ENCODE measurements at regions not wholly inside any gene's neighbourhood (a gene's known extent, or its start where the extent isn't known, plus 50 kb on each side); places are given as distances from the start of the nearest gene placed in this dataset.

DNA sequence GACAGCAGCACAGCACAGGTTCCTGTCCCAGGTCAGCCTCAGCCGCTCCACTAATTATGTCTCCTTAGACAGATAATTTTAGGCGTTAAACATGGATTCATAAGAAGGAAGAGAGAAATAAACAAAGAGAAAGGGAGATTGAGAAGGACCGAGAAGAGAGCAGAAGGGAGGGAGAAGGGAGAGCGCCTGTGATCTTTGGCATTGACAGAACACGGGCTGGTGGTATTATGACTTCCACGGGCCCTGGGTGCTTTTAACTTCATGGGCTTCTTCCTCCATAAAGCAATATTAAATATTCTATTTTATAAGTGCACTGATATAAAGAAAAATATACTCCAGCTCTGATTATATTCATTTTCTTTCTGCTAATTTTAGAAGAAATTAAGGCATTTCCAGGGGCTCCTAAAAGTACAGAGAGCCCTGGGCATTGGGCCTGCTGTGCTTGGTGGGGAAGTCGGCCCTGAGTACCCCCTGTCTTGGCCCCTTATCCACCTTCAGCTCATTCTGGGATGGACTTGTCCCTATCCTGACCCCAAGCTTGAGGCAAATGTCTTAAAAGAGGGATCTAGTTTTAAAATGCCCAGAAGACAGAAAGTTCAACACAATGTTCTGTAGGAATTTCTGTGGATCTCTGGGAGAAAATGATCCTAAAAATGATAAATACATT is 135.3 kb downstream of the MEX3B start (continued):
- no peak for TF ChIP-seq RARB (CRISPR knock-in tag; IDR thresholded peaks at IDR 0.05)
- TF ChIP-seq, protein P1, sequence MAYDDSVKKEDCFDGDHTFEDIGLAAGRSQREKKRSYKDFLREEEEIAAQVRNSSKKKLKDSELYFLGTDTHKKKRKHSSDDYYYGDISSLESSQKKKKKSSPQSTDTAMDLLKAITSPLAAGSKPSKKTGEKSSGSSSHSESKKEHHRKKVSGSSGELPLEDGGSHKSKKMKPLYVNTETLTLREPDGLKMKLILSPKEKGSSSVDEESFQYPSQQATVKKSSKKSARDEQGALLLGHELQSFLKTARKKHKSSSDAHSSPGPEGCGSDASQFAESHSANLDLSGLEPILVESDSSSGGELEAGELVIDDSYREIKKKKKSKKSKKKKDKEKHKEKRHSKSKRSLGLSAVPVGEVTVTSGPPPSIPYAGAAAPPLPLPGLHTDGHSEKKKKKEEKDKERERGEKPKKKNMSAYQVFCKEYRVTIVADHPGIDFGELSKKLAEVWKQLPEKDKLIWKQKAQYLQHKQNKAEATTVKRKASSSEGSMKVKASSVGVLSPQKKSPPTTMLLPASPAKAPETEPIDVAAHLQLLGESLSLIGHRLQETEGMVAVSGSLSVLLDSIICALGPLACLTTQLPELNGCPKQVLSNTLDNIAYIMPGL (CRISPR knock-in tag; IDR thresholded peaks at IDR 0.05; ENCODE audit: borderline replicate concordance): no peak

DNA sequence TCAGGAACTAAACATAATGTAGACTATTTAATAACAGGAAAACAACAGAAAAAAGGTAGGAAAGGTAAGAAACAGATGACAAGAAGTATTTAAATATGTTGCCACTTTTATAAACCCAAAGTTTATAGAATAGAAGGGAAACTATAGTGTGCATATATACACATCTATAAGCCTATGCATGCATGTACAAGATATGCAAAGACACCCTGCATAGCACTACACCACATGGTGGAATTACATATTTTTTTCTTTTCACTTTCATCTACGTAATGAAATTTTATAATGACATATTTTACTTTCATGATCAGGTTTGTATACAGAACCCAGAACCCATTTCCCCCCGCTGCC is 136.8 kb downstream of the MEX3B start:
- ChIA-PET CTCF (no interaction called here), POLR2A (no interaction called here)
- FAIRE-seq (no peak), ATAC-seq (no peak), DNase-seq (ENCODE audit: low read depth in 1 of 2, low spot score in 1 of 2) (no peak)
- 15% methylated on average over 2 of the region's 2 CpGs for WGBS (ENCODE audit: missing lambda C conversion rate)
- TF ChIP-seq ESRRA (IDR thresholded peaks at IDR 0.05; ENCODE audit: borderline replicate concordance, low read length) (no peak), MAFK (IDR thresholded peaks at IDR 0.05; ENCODE audit: partially characterized antibody) (no peak), TFCP2L1 (CRISPR knock-in tag; IDR thresholded peaks at IDR 0.05) (no peak), POLR2A (IDR thresholded peaks at IDR 0.05; ENCODE audit: low read length) (no peak), CBX2 (IDR thresholded peaks at IDR 0.05; ENCODE audit: borderline replicate concordance, low read depth) (no peak), ZNF302 (CRISPR knock-in tag; IDR thresholded peaks at IDR 0.05) (no peak), PHF8 (IDR thresholded peaks at IDR 0.05; ENCODE audit: borderline replicate concordance, low read depth) (no peak)
- H3K4me1 ChIP-seq: no peaks in the 10 kb centered on the region
- no peak overlapping the region for H3K4me2 ChIP-seq
- no peaks in the 10 kb centered on the region for H3K9me3 ChIP-seq
- no peak overlapping the region for H3K27ac ChIP-seq
- no peak overlapping the region for H3K4me3 ChIP-seq

DNA sequence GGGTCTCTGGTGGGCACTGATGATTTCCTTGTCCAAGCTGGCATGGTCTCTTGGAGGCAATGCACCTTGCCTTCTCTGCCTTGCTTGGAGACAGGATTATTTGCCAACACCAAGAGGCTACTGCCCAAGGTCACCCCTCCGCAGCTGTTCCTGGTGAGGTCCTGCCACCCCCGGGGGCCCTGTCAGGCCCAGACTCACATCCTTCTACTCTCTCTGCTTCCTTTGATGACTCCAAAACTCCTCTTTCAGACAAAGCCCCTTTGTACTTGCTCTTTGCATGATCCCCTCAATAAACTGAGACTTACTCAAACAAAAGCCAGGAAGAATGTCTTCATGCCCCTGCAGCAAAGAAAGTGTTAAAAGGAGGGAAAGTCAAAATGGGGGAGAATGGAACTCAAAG is 137.7 kb downstream of the MEX3B start:
- no peak for ATAC-seq
- Histone ChIP-seq H3K27ac (no peak overlapping the region), H3K4me3 (no peak overlapping the region), H3K4me1 (no peaks in the 10 kb centered on the region), H3K9me3 (no peaks in the 10 kb centered on the region), H3K4me2 (no peak overlapping the region)
- no peak for TF ChIP-seq CEBPB (IDR thresholded peaks at IDR 0.05)
- no peak for TF ChIP-seq ZC3H11A (IDR thresholded peaks at IDR 0.05)
- TF ChIP-seq FOSL2 (IDR thresholded peaks at IDR 0.05): no peak
- no peak for TF ChIP-seq FOSL2 (CRISPR knock-in tag; IDR thresholded peaks at IDR 0.05)
- TF ChIP-seq, protein P2, sequence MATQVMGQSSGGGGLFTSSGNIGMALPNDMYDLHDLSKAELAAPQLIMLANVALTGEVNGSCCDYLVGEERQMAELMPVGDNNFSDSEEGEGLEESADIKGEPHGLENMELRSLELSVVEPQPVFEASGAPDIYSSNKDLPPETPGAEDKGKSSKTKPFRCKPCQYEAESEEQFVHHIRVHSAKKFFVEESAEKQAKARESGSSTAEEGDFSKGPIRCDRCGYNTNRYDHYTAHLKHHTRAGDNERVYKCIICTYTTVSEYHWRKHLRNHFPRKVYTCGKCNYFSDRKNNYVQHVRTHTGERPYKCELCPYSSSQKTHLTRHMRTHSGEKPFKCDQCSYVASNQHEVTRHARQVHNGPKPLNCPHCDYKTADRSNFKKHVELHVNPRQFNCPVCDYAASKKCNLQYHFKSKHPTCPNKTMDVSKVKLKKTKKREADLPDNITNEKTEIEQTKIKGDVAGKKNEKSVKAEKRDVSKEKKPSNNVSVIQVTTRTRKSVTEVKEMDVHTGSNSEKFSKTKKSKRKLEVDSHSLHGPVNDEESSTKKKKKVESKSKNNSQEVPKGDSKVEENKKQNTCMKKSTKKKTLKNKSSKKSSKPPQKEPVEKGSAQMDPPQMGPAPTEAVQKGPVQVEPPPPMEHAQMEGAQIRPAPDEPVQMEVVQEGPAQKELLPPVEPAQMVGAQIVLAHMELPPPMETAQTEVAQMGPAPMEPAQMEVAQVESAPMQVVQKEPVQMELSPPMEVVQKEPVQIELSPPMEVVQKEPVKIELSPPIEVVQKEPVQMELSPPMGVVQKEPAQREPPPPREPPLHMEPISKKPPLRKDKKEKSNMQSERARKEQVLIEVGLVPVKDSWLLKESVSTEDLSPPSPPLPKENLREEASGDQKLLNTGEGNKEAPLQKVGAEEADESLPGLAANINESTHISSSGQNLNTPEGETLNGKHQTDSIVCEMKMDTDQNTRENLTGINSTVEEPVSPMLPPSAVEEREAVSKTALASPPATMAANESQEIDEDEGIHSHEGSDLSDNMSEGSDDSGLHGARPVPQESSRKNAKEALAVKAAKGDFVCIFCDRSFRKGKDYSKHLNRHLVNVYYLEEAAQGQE (IDR thresholded peaks at IDR 0.05): no peak
- TF ChIP-seq ESRRA (IDR thresholded peaks at IDR 0.05; ENCODE audit: borderline replicate concordance, low read length): no peak
- TF ChIP-seq FOXS1 (CRISPR knock-in tag; IDR thresholded peaks at IDR 0.05): no peak
- POLR2A ChIA-PET: no interaction called here
- CTCF ChIA-PET: no interaction called here
- WGBS (ENCODE audit: missing lambda C conversion rate): 0% methylated on average over 2 of the region's 2 CpGs
- no peak for DNase-seq (ENCODE audit: low read depth in 1 of 2, low spot score in 1 of 2)
- FAIRE-seq: no peak

DNA sequence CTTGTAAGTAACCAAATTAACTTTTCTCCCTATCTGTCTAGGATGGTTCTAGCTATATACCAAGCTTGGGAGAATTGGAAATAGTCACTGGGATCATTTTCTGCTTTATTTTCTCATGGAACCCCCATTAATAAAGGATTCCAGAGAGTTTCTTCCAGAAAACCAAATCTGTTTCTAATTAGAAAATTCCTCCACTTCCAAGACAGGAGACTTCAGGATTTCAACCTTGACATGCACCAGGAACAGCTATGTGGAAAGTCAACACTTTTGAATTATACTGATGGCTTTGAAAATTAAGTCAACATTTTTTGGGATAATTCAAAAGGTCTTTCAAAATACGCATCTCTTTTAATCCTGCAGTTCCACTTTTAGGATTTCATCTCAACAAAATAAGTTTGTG is 138.3 kb downstream of the MEX3B start:
- DNase-seq (ENCODE audit: low read depth in 1 of 2, low spot score in 1 of 2): no peak
- Histone ChIP-seq H3K9me3 (no peaks in the 10 kb centered on the region), H3K4me3 (no peak overlapping the region), H3K27ac (no peak overlapping the region), H3K4me2 (no peak overlapping the region), H3K4me1 (no peaks in the 10 kb centered on the region)
- CTCF ChIA-PET: interaction anchor here (0.6 kb wide), 1 partner anchor 707 kb away, joined by 3 read pairs; no protein-coding TSS in a partner anchor
- ATAC-seq: no peak
- 4% methylated on average over 1 of the region's 1 CpG for WGBS (ENCODE audit: missing lambda C conversion rate)
- POLR2A ChIA-PET: no interaction called here
- FAIRE-seq: no peak
- TF ChIP-seq, protein P3, sequence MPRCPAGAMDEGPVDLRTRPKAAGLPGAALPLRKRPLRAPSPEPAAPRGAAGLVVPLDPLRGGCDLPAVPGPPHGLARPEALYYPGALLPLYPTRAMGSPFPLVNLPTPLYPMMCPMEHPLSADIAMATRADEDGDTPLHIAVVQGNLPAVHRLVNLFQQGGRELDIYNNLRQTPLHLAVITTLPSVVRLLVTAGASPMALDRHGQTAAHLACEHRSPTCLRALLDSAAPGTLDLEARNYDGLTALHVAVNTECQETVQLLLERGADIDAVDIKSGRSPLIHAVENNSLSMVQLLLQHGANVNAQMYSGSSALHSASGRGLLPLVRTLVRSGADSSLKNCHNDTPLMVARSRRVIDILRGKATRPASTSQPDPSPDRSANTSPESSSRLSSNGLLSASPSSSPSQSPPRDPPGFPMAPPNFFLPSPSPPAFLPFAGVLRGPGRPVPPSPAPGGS (IDR thresholded peaks at IDR 0.05): no peak
- TF ChIP-seq SMC3 (IDR thresholded peaks at IDR 0.05) (no peak), ZNF302 (CRISPR knock-in tag; IDR thresholded peaks at IDR 0.05) (no peak), CHD4 (IDR thresholded peaks at IDR 0.05; ENCODE audit: borderline replicate concordance) (no peak), EP300 (IDR thresholded peaks at IDR 0.05) (no peak), CBX2 (IDR thresholded peaks at IDR 0.05; ENCODE audit: borderline replicate concordance, low read depth) (no peak), BHLHE40 (IDR thresholded peaks at IDR 0.05; ENCODE audit: low read depth, low read length) (no peak), ZFP36 (IDR thresholded peaks at IDR 0.05; ENCODE audit: borderline replicate concordance, partially characterized antibody) (no peak)
- TF ChIP-seq, protein P4, sequence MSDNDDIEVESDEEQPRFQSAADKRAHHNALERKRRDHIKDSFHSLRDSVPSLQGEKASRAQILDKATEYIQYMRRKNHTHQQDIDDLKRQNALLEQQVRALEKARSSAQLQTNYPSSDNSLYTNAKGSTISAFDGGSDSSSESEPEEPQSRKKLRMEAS (IDR thresholded peaks at IDR 0.05): no peak
- TF ChIP-seq, protein P5, sequence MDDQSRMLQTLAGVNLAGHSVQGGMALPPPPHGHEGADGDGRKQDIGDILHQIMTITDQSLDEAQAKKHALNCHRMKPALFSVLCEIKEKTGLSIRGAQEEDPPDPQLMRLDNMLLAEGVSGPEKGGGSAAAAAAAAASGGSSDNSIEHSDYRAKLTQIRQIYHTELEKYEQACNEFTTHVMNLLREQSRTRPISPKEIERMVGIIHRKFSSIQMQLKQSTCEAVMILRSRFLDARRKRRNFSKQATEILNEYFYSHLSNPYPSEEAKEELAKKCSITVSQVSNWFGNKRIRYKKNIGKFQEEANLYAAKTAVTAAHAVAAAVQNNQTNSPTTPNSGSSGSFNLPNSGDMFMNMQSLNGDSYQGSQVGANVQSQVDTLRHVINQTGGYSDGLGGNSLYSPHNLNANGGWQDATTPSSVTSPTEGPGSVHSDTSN (IDR thresholded peaks at IDR 0.05): no peak
- TF ChIP-seq, protein P6, sequence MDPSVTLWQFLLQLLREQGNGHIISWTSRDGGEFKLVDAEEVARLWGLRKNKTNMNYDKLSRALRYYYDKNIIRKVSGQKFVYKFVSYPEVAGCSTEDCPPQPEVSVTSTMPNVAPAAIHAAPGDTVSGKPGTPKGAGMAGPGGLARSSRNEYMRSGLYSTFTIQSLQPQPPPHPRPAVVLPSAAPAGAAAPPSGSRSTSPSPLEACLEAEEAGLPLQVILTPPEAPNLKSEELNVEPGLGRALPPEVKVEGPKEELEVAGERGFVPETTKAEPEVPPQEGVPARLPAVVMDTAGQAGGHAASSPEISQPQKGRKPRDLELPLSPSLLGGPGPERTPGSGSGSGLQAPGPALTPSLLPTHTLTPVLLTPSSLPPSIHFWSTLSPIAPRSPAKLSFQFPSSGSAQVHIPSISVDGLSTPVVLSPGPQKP (IDR thresholded peaks at IDR 0.05; ENCODE audit: low read depth, low read length): no peak

All from A549 (cell line).